IPS DF 4.7 (cell line): ENCODE measurements at regions not wholly inside any gene's neighbourhood (a gene's known extent, or its start where the extent isn't known, plus 50 kb on each side); places are given as distances from the start of the nearest gene placed in this dataset.
"Not testable (repeated sequence)": the region's sequence is repeated elsewhere in the genome, so short reads cannot be mapped to it uniquely, and the experiment has no call there.

Experiments used
- DNase-seq: peaks from one replicate; pipeline ENCODE4 v3.0.0-alpha.2; 2013; ENCODE audit warnings: low spot score; ENCODE audit errors: extremely low read depth

- no peak for DNase-seq
Observed at GRCh38 chr4:45275862-45276261, 549.5 kb upstream of the GNPDA2 start.

- DNase-seq = not testable (repeated sequence)
Observed at GRCh38 chr4:45248106-45248505, 521.8 kb upstream of the GNPDA2 start.

- DNase-seq = no peak
Observed at GRCh38 chr4:45241976-45242375, 515.6 kb upstream of the GNPDA2 start.

DNA sequence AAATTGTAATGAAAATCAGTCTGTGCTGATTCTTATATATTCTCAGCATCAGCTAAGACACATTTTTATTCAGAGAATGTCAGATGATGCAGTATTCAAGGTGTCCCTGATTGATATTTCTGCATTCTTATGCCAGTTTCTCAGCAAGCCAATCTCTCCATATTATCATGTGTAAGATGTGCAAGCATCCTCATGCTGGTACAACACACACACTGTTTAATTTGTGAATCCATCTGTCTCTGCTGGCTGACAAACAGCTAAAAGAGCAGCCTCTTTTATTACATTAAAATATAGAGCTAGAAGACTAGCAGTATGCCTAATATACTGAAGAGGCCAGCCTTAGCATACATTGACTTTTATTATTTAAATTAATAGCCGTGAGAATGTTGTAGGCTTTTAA lies 502.9 kb upstream of the GNPDA2 start:
- no peak for DNase-seq

DNA sequence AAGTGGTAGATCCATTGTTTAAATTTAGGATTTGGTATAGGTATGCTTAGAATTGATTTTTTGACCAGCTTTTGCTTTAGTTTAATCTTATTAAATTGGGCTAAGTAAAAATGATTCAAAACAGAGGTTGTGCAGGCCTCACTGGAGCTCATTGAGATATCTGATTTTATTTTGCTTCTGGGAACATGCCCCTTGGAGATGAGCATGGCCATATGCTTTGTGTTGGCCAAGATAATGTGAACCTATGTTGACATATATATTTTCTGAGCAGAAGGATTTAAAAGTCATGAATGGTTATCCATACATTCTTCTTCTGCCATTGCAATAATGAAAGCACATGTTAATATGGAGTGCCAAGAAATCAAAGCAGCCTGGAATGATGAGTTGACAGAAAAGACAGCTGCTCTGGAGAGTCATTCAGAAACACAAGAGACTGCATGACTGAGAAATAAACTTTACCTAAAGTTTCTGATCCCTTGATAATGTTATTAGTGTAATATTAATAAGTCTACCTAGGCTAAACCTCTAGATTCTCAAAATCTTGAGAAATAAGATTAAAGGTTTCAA lies 489.7 kb upstream of the GNPDA2 start:
- DNase-seq = no peak

DNA sequence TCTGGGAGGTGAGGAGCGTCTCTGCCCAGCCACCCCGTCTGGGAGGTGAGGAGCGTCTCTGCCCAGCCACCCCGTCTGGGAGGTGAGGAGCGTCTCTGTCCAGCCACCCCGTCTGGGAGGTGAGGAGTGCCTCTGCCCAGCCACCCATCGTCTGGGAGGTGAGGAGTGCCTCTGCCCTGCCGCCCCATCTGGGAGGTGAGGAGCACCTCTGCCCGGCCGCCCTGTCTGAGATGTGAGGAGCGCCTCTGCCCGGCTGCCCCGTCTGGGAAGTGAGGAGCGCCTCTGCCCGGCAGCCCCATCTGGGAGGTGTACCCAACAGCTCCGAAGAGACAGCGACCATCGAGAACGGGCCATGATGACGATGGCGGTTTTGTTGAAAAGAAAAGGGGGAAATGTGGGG lies 482.1 kb upstream of the GNPDA2 start:
- DNase-seq = not testable (repeated sequence)

DNA sequence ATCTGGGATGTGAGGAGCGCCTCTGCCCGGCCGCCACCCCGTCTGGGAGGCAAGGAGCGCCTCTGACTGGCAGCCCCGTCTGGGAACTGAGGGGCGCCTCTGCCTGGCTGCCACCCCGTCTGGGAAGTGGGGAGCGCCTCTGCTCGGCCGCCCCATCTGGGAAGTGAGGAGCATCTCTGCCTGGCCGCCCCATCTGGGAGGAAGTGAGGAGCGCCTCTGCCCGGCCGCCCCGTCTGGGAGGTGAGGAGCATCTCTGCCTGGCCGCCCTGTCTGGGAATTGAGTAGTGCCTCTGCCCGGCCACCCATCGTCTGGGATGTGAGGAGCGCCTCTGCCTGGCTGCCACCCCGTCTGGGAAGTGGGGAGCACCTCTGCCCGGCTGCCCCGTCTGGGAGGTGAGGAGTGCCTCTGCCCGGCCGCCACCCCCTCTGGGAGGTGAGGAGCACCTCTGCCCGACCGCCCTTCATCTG lies 481.5 kb upstream of the GNPDA2 start:
- not testable (repeated sequence) for DNase-seq

- DNase-seq = not testable (repeated sequence)
Observed at GRCh38 chr4:45207241-45207863, 481.0 kb upstream of the GNPDA2 start.

DNA sequence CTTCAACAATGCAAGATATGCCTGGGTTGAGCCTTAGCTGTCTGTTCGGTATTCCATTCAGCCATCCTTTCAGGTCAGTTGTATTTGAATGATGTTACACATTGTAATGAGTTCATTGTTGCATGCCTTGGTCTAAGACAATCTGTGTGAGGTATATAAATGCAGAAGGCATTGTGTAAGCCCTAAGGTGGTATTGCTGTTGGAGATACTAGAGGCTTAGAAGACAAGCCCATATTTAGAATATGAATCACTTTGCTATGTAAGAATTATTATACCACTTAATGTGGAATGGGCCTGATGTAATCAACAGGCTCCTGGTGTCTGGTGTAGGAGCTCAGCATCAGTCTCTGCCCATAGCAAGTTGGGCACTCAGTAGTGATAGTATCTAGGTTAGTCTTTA lies 473.4 kb upstream of the GNPDA2 start:
- DNase-seq = no peak

- DNase-seq = no peak
Observed at GRCh38 chr4:45188501-45188900, 462.1 kb upstream of the GNPDA2 start.

DNA sequence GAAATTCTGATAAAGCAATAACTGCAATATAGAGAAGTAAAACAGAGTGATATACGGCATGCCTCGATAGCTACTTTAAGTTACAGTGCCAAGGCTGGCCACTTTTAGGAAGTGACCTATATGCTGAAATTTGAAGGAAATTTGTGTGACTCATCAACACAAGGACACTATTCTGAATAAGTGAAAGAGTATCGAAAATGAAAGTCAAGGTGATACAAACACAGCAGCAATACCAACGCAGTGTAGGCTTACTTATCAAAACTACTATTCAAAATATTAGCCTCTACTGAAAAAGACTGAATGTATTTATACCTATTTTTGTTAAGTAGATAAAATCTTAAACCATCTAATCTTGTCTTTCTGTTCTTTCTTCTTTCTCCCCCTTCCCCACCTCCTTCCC lies 459.9 kb upstream of the GNPDA2 start:
- no peak for DNase-seq

- no peak for DNase-seq
Observed at GRCh38 chr4:45183905-45184304, 457.5 kb upstream of the GNPDA2 start.

- no peak for DNase-seq
Observed at GRCh38 chr4:45172636-45173035, 446.3 kb upstream of the GNPDA2 start.

DNA sequence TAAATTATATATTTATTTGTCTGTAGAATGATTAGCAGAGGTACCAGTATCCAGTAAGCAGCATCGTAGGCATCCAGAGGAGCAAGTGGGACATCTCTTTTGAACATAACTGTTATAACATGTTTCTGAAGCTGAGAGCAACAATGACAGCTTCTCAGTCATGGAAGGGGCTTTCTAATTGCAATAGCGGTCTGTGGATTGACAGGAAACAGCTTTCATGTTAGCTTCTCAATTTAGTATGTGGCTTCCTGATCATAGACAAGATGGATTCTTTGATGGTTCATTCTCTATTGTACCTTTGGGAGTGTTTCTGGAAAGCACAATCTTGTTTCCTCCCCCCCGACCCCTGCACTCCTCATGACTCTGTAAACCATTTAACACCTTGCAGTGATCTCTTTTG lies 434.6 kb upstream of the GNPDA2 start:
- DNase-seq = no peak

- no peak for DNase-seq
Observed at GRCh38 chr4:45155081-45155777, 428.9 kb upstream of the GNPDA2 start.

GRCh38 chr4:45147866-45148265 lies 421.5 kb upstream of the GNPDA2 start:
- DNase-seq = no peak

DNA sequence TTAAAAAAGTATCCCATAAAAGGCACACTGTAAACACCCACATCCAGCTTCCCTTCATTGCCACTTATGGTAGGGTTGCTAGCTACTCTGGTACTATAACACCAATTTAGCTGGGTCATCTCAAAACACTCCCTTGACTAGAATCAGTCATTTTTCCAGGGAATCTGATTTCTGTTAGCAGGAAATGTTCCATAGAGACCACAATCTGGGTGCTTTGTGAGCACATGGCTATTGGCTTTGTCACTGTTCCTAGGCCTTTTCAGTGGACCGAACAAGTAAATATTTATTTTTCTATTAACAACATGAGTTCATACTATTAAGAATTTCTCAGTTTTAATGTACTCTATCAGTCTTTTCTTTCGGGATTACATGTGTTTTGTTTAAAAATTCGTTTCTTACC lies 404.7 kb upstream of the GNPDA2 start:
- DNase-seq = no peak

DNA sequence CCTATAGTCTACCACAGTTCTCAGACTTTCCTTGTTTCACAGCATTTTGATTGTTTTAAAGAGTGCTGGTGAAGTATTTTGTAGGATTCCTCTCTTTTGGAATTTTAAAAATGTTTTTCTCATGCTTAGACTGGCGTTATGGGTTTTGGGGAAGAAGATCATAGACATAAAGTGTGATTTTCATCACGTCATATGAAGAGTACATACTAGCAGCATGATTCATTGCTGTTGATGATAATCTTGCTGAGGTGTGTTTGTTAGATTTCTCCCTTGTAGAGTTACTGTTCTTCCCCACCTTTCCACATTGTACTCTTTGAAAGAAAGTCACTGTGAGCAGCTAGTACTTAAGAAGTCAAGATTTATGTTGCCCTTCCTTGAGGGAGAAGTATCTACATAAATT lies 396.1 kb upstream of the GNPDA2 start:
- DNase-seq = no peak

GRCh38 chr4:45121426-45121975 lies 395.1 kb upstream of the GNPDA2 start:
- no peak for DNase-seq

- no peak for DNase-seq
Observed at GRCh38 chr4:45120163-45120562, 393.8 kb upstream of the GNPDA2 start.

DNA sequence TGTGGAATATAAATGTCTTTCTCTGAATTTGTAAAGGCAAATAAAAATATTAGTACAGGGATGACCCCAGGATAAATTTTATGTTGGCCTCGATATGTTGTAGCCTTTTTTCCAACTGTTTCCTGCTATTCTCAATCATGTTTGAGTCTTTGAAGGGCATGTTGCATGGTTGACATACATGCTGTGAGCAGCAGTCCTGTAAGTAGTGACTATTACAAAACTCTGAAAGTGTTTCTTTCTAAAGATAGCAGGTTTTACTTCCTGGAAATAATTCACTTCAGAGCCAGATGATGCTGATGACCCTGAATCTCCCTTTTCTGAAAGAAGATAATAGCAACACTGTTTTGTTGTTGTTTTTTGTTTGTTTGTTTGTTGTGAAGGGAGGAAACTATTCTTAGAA lies 393.0 kb upstream of the GNPDA2 start:
- no peak for DNase-seq

- no peak for DNase-seq
Observed at GRCh38 chr4:45102716-45103115, 376.4 kb upstream of the GNPDA2 start.
